ENCODE measurements at regions not wholly inside any gene's neighbourhood (a gene's known extent, or its start where the extent isn't known, plus 50 kb on each side); places are given as distances from the start of the nearest gene placed in this dataset.

DNA sequence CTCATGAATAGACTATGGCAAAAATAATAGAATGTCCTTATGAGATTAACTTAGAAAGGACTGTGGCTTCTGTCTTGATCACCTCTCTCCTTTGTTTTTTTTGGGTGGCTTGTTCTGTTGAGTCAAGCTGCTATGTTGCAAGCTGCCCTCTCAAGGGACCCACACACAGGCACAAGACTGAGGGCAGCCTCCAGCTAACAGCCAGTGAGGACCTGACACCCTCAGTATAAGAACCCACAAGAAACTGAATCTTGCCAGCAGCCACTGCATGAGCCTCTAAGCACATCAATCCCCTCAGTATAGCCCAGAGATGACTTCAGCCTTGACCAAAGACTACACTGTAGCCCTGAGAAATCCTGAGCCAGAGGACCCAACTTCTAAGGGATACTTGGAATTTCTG, 361.1 kb downstream of the MCTP2 start:
- TF ChIP-seq, protein P1, sequence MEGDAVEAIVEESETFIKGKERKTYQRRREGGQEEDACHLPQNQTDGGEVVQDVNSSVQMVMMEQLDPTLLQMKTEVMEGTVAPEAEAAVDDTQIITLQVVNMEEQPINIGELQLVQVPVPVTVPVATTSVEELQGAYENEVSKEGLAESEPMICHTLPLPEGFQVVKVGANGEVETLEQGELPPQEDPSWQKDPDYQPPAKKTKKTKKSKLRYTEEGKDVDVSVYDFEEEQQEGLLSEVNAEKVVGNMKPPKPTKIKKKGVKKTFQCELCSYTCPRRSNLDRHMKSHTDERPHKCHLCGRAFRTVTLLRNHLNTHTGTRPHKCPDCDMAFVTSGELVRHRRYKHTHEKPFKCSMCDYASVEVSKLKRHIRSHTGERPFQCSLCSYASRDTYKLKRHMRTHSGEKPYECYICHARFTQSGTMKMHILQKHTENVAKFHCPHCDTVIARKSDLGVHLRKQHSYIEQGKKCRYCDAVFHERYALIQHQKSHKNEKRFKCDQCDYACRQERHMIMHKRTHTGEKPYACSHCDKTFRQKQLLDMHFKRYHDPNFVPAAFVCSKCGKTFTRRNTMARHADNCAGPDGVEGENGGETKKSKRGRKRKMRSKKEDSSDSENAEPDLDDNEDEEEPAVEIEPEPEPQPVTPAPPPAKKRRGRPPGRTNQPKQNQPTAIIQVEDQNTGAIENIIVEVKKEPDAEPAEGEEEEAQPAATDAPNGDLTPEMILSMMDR (IDR thresholded peaks at IDR 0.05; ENCODE audit: low read depth, low read length): no peak
- TF ChIP-seq EZH2phosphoT487 (IDR thresholded peaks at IDR 0.05; ENCODE audit: low read depth): no peak

Data from OCI-LY3 (cell line).